ENCODE measurements at regions not wholly inside any gene's neighbourhood (a gene's known extent, or its start where the extent isn't known, plus 50 kb on each side); places are given as distances from the start of the nearest gene placed in this dataset.

GRCh38 chr12:116434155-116435011 is 124.8 kb upstream of the MAP1LC3B2 start:
- DNase-seq = peak; percentile 78

- no peak for DNase-seq
These were observed 123.2 kb upstream of the MAP1LC3B2 start for GRCh38 chr12:116435984-116436383.

- DNase-seq = no peak
These were observed 122.5 kb upstream of the MAP1LC3B2 start for GRCh38 chr12:116436561-116437249.

- peak; percentile 23 for DNase-seq
These were observed 117.9 kb upstream of the MAP1LC3B2 start for GRCh38 chr12:116441292-116441691.

- DNase-seq = no peak
These were observed 116.9 kb upstream of the MAP1LC3B2 start for GRCh38 chr12:116442304-116442703.

- DNase-seq = no peak
These were observed 116.2 kb upstream of the MAP1LC3B2 start for GRCh38 chr12:116442946-116443345.

- peak; percentile 68 for DNase-seq
These were observed 115.2 kb upstream of the MAP1LC3B2 start for GRCh38 chr12:116443821-116444589.

GRCh38 chr12:116444590-116444943 is 114.6 kb upstream of the MAP1LC3B2 start:
- no peak for DNase-seq

- no peak for DNase-seq
These were observed 110.9 kb upstream of the MAP1LC3B2 start for GRCh38 chr12:116448165-116448739.

- no peak for DNase-seq
These were observed 108.7 kb upstream of the MAP1LC3B2 start for GRCh38 chr12:116450406-116450910.

GRCh38 chr12:116452975-116453374 is 106.2 kb upstream of the MAP1LC3B2 start:
- DNase-seq = peak; percentile 26

GRCh38 chr12:116453631-116454030 is 105.5 kb upstream of the MAP1LC3B2 start:
- DNase-seq = no peak

GRCh38 chr12:116454076-116454475 is 105.1 kb upstream of the MAP1LC3B2 start:
- DNase-seq = no peak

- no peak for DNase-seq
These were observed 104.2 kb upstream of the MAP1LC3B2 start for GRCh38 chr12:116454950-116455447.

- DNase-seq = no peak
These were observed 103.4 kb upstream of the MAP1LC3B2 start for GRCh38 chr12:116455540-116456329.

GRCh38 chr12:116456330-116457082 is 102.7 kb upstream of the MAP1LC3B2 start:
- DNase-seq = no peak

- no peak for DNase-seq
These were observed 100.7 kb upstream of the MAP1LC3B2 start for GRCh38 chr12:116458492-116458891.

GRCh38 chr12:116459011-116459875 is 99.9 kb upstream of the MAP1LC3B2 start:
- DNase-seq = no peak

- no peak for DNase-seq
These were observed 99.1 kb upstream of the MAP1LC3B2 start for GRCh38 chr12:116459916-116460663.
